Parathyroid adenoma (tissue), 2 donors: ENCODE measurements at regions not wholly inside any gene's neighbourhood (a gene's known extent, or its start where the extent isn't known, plus 50 kb on each side); places are given as distances from the start of the nearest gene placed in this dataset.
"Not testable (repeated sequence)": the region's sequence is repeated elsewhere in the genome, so short reads cannot be mapped to it uniquely, and the experiment has no call there.

ENCODE experiments used
- H2AFZ ChIP-seq: fragments of 300-600 bp; sonication (generic); one replicate; pipeline ENCODE4 v1.7.0; 2017; ENCODE audit warnings: antibody characterized with exemption, mild to moderate bottlenecking
- H3K27ac ChIP-seq: fragments of 300-600 bp; sonication (generic); one replicate; pipeline ENCODE4 v1.7.0; 2017
- H3K27me3 ChIP-seq: fragments of 300-600 bp; sonication (generic); one replicate; pipeline ENCODE4 v1.7.0; 2017; ENCODE audit warnings: low read length; ENCODE audit not compliant: control insufficient read depth, insufficient read depth
- H3K36me3 ChIP-seq: fragments of 300-600 bp; sonication (generic); one replicate; pipeline ENCODE4 v1.7.0; 2017; ENCODE audit warnings: low read length; ENCODE audit not compliant: control insufficient read depth, insufficient read depth
- H3K4me1 ChIP-seq: fragments of 300-600 bp; sonication (generic); one replicate; pipeline ENCODE4 v1.7.0; 2017; ENCODE audit warnings: control low read depth
- H3K4me2 ChIP-seq: fragments of 300-600 bp; sonication (generic); one replicate; pipeline ENCODE4 v1.7.0; 2017; ENCODE audit warnings: low read length
- H3K4me3 ChIP-seq: fragments of 300-600 bp; sonication (generic); one replicate; pipeline ENCODE4 v1.7.0; 2017; ENCODE audit warnings: low read depth, low read length
- H3K79me2 ChIP-seq: fragments of 300-600 bp; sonication (generic); one replicate; pipeline ENCODE4 v1.7.0; 2017; ENCODE audit warnings: control low read depth
- H3K9ac ChIP-seq: fragments of 300-600 bp; sonication (generic); one replicate; pipeline ENCODE4 v1.7.0; 2017; ENCODE audit warnings: mild to moderate bottlenecking
- H3K9me3 ChIP-seq: fragments of 300-600 bp; sonication (generic); one replicate; pipeline ENCODE4 v1.7.0; 2017; ENCODE audit warnings: low read length; ENCODE audit not compliant: control insufficient read depth
- TF ChIP-seq, protein P1 (sequence below): fragments of 300-600 bp; sonication (generic); IDR thresholded peaks from one replicate; pipeline ENCODE4 v1.7.0; 2017; ENCODE audit warnings: antibody characterized with exemption, mild to moderate bottlenecking
- donor health status: primary hyperparathyroidism.

- Histone ChIP-seq H3K79me2 (no peaks in the 10 kb centered on the region), H3K36me3 (no peaks in the 10 kb centered on the region), H3K27me3 (no peaks in the 10 kb centered on the region), H3K4me3 (no peak overlapping the region), H3K4me2 (no peak overlapping the region), H3K27ac (no peak overlapping the region), H3K9ac (no peak overlapping the region), H3K9me3 (no peaks in the 10 kb centered on the region), H2AFZ (no peak overlapping the region), H3K4me1 (no peaks in the 10 kb centered on the region)
- TF ChIP-seq, protein P1, sequence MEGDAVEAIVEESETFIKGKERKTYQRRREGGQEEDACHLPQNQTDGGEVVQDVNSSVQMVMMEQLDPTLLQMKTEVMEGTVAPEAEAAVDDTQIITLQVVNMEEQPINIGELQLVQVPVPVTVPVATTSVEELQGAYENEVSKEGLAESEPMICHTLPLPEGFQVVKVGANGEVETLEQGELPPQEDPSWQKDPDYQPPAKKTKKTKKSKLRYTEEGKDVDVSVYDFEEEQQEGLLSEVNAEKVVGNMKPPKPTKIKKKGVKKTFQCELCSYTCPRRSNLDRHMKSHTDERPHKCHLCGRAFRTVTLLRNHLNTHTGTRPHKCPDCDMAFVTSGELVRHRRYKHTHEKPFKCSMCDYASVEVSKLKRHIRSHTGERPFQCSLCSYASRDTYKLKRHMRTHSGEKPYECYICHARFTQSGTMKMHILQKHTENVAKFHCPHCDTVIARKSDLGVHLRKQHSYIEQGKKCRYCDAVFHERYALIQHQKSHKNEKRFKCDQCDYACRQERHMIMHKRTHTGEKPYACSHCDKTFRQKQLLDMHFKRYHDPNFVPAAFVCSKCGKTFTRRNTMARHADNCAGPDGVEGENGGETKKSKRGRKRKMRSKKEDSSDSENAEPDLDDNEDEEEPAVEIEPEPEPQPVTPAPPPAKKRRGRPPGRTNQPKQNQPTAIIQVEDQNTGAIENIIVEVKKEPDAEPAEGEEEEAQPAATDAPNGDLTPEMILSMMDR = no peak
Observed at GRCh38 chr14:71770431-71770830, 161.8 kb upstream of the RGS6 start.

DNA sequence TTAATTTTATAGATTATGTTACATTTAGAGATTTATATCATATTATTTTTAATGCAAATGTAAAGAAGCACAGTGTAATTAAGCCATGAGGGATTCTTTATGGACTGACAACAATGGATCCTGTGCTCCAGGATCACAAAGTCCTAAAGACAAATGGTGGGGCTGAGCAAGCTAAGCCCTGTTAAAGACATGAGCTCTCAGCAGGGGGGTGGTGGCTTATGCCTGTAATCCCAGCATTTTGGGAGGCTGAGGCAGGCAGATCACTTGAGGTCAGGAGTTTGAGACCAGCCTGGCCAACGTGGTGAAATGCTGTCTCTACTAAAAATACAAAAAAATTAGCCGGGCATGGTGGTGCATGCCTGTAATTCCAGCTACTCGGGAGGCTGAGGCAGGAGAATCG lies 160.8 kb upstream of the RGS6 start:
- not testable (repeated sequence) for H2AFZ ChIP-seq, H3K36me3 ChIP-seq, H3K4me3 ChIP-seq, H3K27ac ChIP-seq, H3K9ac ChIP-seq, H3K79me2 ChIP-seq, H3K27me3 ChIP-seq, H3K4me1 ChIP-seq, H3K9me3 ChIP-seq, H3K4me2 ChIP-seq

GRCh38 chr14:71771996-71772395 lies 160.2 kb upstream of the RGS6 start:
- H3K27ac ChIP-seq, H3K4me3 ChIP-seq, H3K4me2 ChIP-seq, H3K9me3 ChIP-seq, H3K9ac ChIP-seq, H3K36me3 ChIP-seq, H3K27me3 ChIP-seq, H3K4me1 ChIP-seq, H3K79me2 ChIP-seq, H2AFZ ChIP-seq: not testable (repeated sequence)

DNA sequence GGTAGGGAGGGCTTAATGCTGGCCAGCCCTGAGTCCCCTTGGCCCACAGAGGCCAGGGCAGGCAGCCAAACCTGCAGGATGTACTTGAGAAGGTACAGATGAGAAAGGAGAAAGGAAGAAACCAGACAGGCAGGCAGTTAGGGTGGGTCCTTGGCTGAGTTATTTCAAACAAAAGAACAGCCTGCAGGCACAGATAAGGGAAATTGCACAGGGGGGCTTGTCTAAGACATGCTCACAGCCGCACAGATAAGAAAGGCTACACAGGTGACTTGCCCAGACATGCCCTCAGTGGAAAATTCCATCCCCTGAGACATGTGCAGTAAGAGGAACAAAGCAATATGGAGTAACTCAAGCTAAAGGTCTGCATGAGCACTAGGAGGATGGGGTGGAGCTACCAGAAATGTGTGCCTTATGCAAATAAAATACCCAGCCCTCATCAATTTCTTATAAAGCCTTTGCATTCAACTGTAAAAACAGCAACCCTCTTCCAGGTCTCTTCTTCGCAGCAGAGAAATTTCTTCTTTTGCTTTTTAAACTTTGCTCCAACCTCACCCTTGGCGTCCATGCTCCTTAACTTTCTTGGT lies 158.2 kb upstream of the RGS6 start:
- no peak overlapping the region for H3K4me2 ChIP-seq
- no peaks in the 10 kb centered on the region for H3K79me2 ChIP-seq
- H3K27ac ChIP-seq = no peak overlapping the region
- H3K9me3 ChIP-seq = no peaks in the 10 kb centered on the region
- H2AFZ ChIP-seq = no peak overlapping the region
- no peak overlapping the region for H3K9ac ChIP-seq
- TF ChIP-seq, protein P1 = no peak
- no peaks in the 10 kb centered on the region for H3K4me1 ChIP-seq
- H3K36me3 ChIP-seq = no peaks in the 10 kb centered on the region
- H3K27me3 ChIP-seq = no peaks in the 10 kb centered on the region
- no peak overlapping the region for H3K4me3 ChIP-seq

DNA sequence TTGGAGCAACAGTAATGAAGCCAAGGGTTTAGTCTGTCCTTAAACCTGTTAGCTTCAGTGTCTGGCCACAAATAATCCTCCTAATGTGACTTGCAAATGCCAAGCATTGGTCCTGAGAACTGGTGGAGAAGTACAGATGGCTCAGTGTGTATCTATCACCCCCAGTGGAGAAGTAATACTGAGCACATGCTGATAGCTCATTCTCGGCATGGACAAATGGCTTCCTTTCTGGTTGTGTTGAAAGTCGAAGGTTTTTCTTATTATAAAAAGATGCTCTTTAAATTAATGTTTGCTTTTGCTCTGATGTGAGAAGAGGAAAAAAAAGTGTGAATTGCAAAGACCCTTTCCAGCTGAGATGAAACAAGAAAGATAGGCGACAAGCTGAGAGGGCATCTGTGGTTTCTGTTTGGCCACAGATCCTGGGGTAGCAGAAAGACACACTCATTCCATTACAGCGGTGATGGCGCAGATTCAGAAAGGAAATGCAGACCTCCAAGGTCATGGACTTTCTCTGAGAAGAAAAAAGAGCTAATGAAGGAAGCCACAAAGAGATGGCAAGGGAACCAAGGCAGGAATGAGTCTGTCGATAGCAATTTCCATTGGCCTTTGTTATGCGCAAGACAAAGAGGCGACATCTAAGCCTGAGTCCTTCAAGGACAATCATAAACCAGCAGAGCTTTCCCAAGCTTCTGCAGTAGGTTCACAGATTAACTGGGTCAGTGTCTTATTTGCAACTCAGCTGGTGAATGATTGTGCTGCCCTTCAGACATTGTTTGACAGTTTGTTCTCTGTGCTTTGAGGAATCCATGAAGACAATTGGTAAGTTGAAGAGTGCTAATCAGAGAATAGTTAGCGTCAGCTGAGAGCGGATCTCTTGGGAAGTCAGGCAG lies 155.5 kb upstream of the RGS6 start:
- H3K27ac ChIP-seq = no peak overlapping the region
- no peaks in the 10 kb centered on the region for H3K27me3 ChIP-seq
- TF ChIP-seq, protein P1 = no peak
- no peaks in the 10 kb centered on the region for H3K9me3 ChIP-seq
- H3K79me2 ChIP-seq = no peaks in the 10 kb centered on the region
- no peaks in the 10 kb centered on the region for H3K4me1 ChIP-seq
- H3K36me3 ChIP-seq = no peaks in the 10 kb centered on the region
- H2AFZ ChIP-seq = no peak overlapping the region
- H3K9ac ChIP-seq = no peak overlapping the region
- no peak overlapping the region for H3K4me2 ChIP-seq
- no peak overlapping the region for H3K4me3 ChIP-seq
